GM18517 (cell line): ENCODE measurements at regions not wholly inside any gene's neighbourhood (a gene's known extent, or its start where the extent isn't known, plus 50 kb on each side); places are given as distances from the start of the nearest gene placed in this dataset.

ENCODE experiments used
- ATAC-seq: cut with Tn5 transposase; IDR thresholded peaks from one replicate; pipeline ENCODE4 v1.9.1; 2021; ENCODE audit warnings: mild to moderate bottlenecking, moderate library complexity; ENCODE audit not compliant: unreplicated experiment

- no peak for ATAC-seq
These were observed 50.3 kb upstream of the DPH6 start for GRCh38 chr15:35596285-35596684.

- peak; percentile 21 for ATAC-seq
These were observed 56.9 kb upstream of the DPH6 start for GRCh38 chr15:35602836-35603235.

GRCh38 chr15:35603301-35603700 is 57.3 kb upstream of the DPH6 start:
- ATAC-seq, result peak; percentile 61

- ATAC-seq, result no peak
These were observed 57.9 kb upstream of the DPH6 start for GRCh38 chr15:35603856-35604255.

- ATAC-seq, result no peak
These were observed 59.9 kb upstream of the DPH6 start for GRCh38 chr15:35605764-35606449.

GRCh38 chr15:35606450-35606779 is 60.5 kb upstream of the DPH6 start:
- ATAC-seq, result no peak

- ATAC-seq, result no peak
These were observed 70.7 kb upstream of the DPH6 start for GRCh38 chr15:35616498-35617271.

- ATAC-seq, result no peak
These were observed 72.6 kb upstream of the DPH6 start for GRCh38 chr15:35618260-35619188.

- ATAC-seq, result no peak
These were observed 76.8 kb upstream of the DPH6 start for GRCh38 chr15:35622641-35623340.

- no peak for ATAC-seq
These were observed 78.9 kb upstream of the DPH6 start for GRCh38 chr15:35624881-35625280.

GRCh38 chr15:35626571-35627318 is 80.8 kb upstream of the DPH6 start:
- no peak for ATAC-seq

GRCh38 chr15:35627696-35628095 is 81.7 kb upstream of the DPH6 start:
- ATAC-seq, result no peak

GRCh38 chr15:35629766-35630165 is 83.8 kb upstream of the DPH6 start:
- ATAC-seq, result no peak

GRCh38 chr15:35630532-35630931 is 84.6 kb upstream of the DPH6 start:
- ATAC-seq, result no peak

- no peak for ATAC-seq
These were observed 85.0 kb upstream of the DPH6 start for GRCh38 chr15:35630985-35631384.

GRCh38 chr15:35633677-35634076 is 87.7 kb upstream of the DPH6 start:
- ATAC-seq, result no peak

GRCh38 chr15:35646790-35647189 is 100.8 kb upstream of the DPH6 start:
- ATAC-seq, result no peak

- ATAC-seq, result no peak
These were observed 101.3 kb upstream of the DPH6 start for GRCh38 chr15:35647303-35647702.

- no peak for ATAC-seq
These were observed 103.0 kb upstream of the DPH6 start for GRCh38 chr15:35648941-35649340.

- ATAC-seq, result no peak
These were observed 103.6 kb upstream of the DPH6 start for GRCh38 chr15:35649575-35649974.
